GM23338 (cell line): ENCODE measurements at regions not wholly inside any gene's neighbourhood (a gene's known extent, or its start where the extent isn't known, plus 50 kb on each side); places are given as distances from the start of the nearest gene placed in this dataset.

ENCODE experiments used
- ATAC-seq: fragments of 200-7000 bp; cut with Tn5 transposase; 3 replicates; pipeline ENCODE4 v1.9.1; 2020
- DNase-seq: peaks from one replicate; pipeline ENCODE4 v3.0.0-alpha.2; 2015; ENCODE audit warnings: low spot score
- H2AFZ ChIP-seq: fragments of 200-600 bp; sonication (generic); 2 replicates; pipeline ENCODE4 v1.8.0; 2016; ENCODE audit warnings: antibody characterized with exemption, mild to moderate bottlenecking, moderate library complexity
- H3F3A ChIP-seq: fragments of 200-600 bp; sonication (generic); replicated peaks from 2 replicates; pipeline ENCODE4 v1.8.0; 2017; ENCODE audit warnings: antibody characterized with exemption, mixed run types, low read depth
- H3K27ac ChIP-seq: fragments of 200-600 bp; sonication (generic); 2 replicates; pipeline ENCODE4 v1.6.1; 2016; ENCODE audit warnings: low read depth
- H3K27me3 ChIP-seq: fragments of 200-600 bp; sonication (generic); 2 replicates; pipeline ENCODE4 v1.8.0; 2016; ENCODE audit warnings: mild to moderate bottlenecking, mixed run types, moderate library complexity; ENCODE audit not compliant: insufficient read depth
- H3K36me3 ChIP-seq: fragments of 200-600 bp; sonication (generic); 2 replicates; pipeline ENCODE4 v1.8.0; 2016; ENCODE audit warnings: mild to moderate bottlenecking; ENCODE audit not compliant: insufficient read depth
- H3K4me1 ChIP-seq: fragments of 200-600 bp; sonication (generic); 2 replicates; pipeline ENCODE4 v1.8.0; 2016; ENCODE audit warnings: mild to moderate bottlenecking, moderate library complexity; ENCODE audit not compliant: insufficient read depth
- H3K4me2 ChIP-seq: fragments of 200-600 bp; sonication (generic); 2 replicates; pipeline ENCODE4 v1.7.1; 2017; ENCODE audit warnings: mixed run types
- H3K4me3 ChIP-seq: fragments of 200-600 bp; sonication (generic); 2 replicates; pipeline ENCODE4 v1.6.1; 2016; ENCODE audit warnings: mixed run types
- H3K79me2 ChIP-seq: fragments of 200-600 bp; sonication (generic); replicated peaks from 2 replicates; pipeline ENCODE4 v1.8.0; 2017; ENCODE audit warnings: mild to moderate bottlenecking; ENCODE audit not compliant: insufficient read depth
- H3K9me2 ChIP-seq: fragments of 200-600 bp; sonication (generic); 2 replicates; pipeline ENCODE4 v1.8.0; 2017; ENCODE audit not compliant: insufficient read depth
- H4K20me1 ChIP-seq: fragments of 200-600 bp; sonication (generic); replicated peaks from 2 replicates; pipeline ENCODE4 v1.8.0; 2017; ENCODE audit warnings: mild to moderate bottlenecking; ENCODE audit not compliant: insufficient read depth
- H3K27ac Mint-ChIP-seq: 2 replicates; pipeline ENCODE4 v1.8.0; 2020; ENCODE audit warnings: inconsistent platforms, mild to moderate bottlenecking, moderate library complexity, mixed read lengths
- H3K27me3 Mint-ChIP-seq: 3 replicates; pipeline ENCODE4 v1.8.0; 2022; ENCODE audit warnings: low read depth, mild to moderate bottlenecking, moderate library complexity, mixed read lengths, inconsistent platforms; ENCODE audit not compliant: insufficient read depth, poor library complexity
- H3K36me3 Mint-ChIP-seq: 3 replicates; pipeline ENCODE4 v1.8.0; 2021; ENCODE audit warnings: low read depth, mild to moderate bottlenecking, inconsistent platforms, moderate library complexity, mixed read lengths
- H3K4me1 Mint-ChIP-seq: 3 replicates; pipeline ENCODE4 v1.8.0; 2020; ENCODE audit warnings: mild to moderate bottlenecking, inconsistent platforms, mixed read lengths
- H3K4me3 Mint-ChIP-seq: 3 replicates; pipeline ENCODE4 v1.8.0; 2021; ENCODE audit warnings: moderate library complexity, mild to moderate bottlenecking, inconsistent platforms, mixed read lengths
- H3K9me3 Mint-ChIP-seq: 3 replicates; pipeline ENCODE4 v1.8.0; 2020; ENCODE audit warnings: moderate library complexity, mild to moderate bottlenecking, inconsistent platforms, mixed read lengths
- CREB1 ChIP-seq: fragments of 250-450 bp; sonication (Bioruptor Pico); IDR thresholded peaks from 2 replicates; pipeline ENCODE4 v1.5.0; 2020; ENCODE audit warnings: low read depth, mild to moderate bottlenecking, moderate library complexity
- EZH2 ChIP-seq: fragments of 200-600 bp; sonication (generic); IDR thresholded peaks from one replicate; pipeline ENCODE4 v1.8.0; 2017; ENCODE audit warnings: antibody characterized with exemption, mild to moderate bottlenecking, low read depth; ENCODE audit not compliant: unreplicated experiment
- EZH2phosphoT487 ChIP-seq: fragments of 200-600 bp; sonication (generic); IDR thresholded peaks from one replicate; pipeline ENCODE4 v1.8.1; 2018; ENCODE audit warnings: antibody characterized with exemption; ENCODE audit not compliant: unreplicated experiment
- JUNB ChIP-seq: IDR thresholded peaks from one replicate; pipeline ENCODE4 v1.6.1; 2016; ENCODE audit warnings: antibody characterized with exemption; ENCODE audit not compliant: unreplicated experiment
- STAT1 ChIP-seq: IDR thresholded peaks from one replicate; pipeline ENCODE4 v1.6.1; 2016; ENCODE audit warnings: antibody characterized with exemption; ENCODE audit not compliant: unreplicated experiment
- ZNF114 ChIP-seq: fragments of 250-450 bp; sonication (Bioruptor Pico); IDR thresholded peaks from 2 replicates; pipeline ENCODE4 v1.5.0; 2020; ENCODE audit warnings: mild to moderate bottlenecking, moderate library complexity
- TF ChIP-seq, protein P1 (sequence below): IDR thresholded peaks from 2 replicates; pipeline ENCODE4 v1.6.1; 2016; ENCODE audit warnings: antibody characterized with exemption
- TF ChIP-seq, protein P2 (sequence below): IDR thresholded peaks from one replicate; pipeline ENCODE4 v1.6.1; 2018; ENCODE audit warnings: antibody characterized with exemption; ENCODE audit not compliant: unreplicated experiment
- TF ChIP-seq, protein P3 (sequence below): fragments of 250-450 bp; sonication (Bioruptor Pico); IDR thresholded peaks from 2 replicates; pipeline ENCODE4 v1.5.0; 2020; ENCODE audit warnings: mild to moderate bottlenecking, moderate library complexity

DNA sequence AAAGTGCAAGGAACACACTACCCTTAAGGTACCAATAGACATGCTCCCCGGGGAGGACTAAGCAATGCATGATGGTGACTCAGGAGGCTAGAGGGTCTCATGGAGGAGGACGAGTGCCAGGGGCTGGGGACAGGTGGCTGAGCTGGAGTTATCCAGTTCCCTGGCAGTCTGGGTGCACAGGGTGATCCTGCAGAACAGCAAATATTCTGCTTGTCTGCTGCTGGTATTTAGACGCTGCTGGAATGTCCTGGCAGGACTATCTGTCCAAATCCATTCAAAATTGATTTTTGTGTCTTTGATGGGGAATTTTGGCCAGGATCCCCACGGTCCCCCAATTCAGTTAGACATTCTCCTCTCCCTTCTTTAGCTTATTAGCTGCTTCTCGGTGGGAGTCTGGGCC is 138.7 kb downstream of the C12orf75 start:
- peaks cover 7% of the 10 kb centered on the region; the same call in 1 of the 2 replicates for H3K9me2 ChIP-seq
- H3K27ac ChIP-seq: no peak overlapping the region
- H3K27me3 ChIP-seq: no peaks in the 10 kb centered on the region
- H3K27ac Mint-ChIP-seq: no peak overlapping the region
- peak overlapping the region; percentile 38; the same call in 1 of the 2 replicates for H2AFZ ChIP-seq
- no peaks in the 10 kb centered on the region for H3K79me2 ChIP-seq
- TF ChIP-seq, protein P1, sequence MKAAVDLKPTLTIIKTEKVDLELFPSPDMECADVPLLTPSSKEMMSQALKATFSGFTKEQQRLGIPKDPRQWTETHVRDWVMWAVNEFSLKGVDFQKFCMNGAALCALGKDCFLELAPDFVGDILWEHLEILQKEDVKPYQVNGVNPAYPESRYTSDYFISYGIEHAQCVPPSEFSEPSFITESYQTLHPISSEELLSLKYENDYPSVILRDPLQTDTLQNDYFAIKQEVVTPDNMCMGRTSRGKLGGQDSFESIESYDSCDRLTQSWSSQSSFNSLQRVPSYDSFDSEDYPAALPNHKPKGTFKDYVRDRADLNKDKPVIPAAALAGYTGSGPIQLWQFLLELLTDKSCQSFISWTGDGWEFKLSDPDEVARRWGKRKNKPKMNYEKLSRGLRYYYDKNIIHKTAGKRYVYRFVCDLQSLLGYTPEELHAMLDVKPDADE: no peak
- TF ChIP-seq EZH2 (no peak), JUNB (no peak)
- DNase-seq (no peak), ATAC-seq (no peak)
- no peak overlapping the region for H3K4me2 ChIP-seq
- no peaks in the 10 kb centered on the region for H3K36me3 ChIP-seq
- no peak overlapping the region for H3K4me3 Mint-ChIP-seq
- peaks cover 11% of the 10 kb centered on the region for H3K4me1 Mint-ChIP-seq
- H3K9me3 Mint-ChIP-seq: no peaks in the 10 kb centered on the region
- no peaks in the 10 kb centered on the region for H3K36me3 Mint-ChIP-seq
- no peaks in the 10 kb centered on the region for H3K27me3 Mint-ChIP-seq
- H3K4me3 ChIP-seq: no peak overlapping the region
- H4K20me1 ChIP-seq: no peaks in the 10 kb centered on the region
- H3F3A ChIP-seq: no peaks in the 10 kb centered on the region
- no peaks in the 10 kb centered on the region; the same call in 1 of the 2 replicates for H3K4me1 ChIP-seq

DNA sequence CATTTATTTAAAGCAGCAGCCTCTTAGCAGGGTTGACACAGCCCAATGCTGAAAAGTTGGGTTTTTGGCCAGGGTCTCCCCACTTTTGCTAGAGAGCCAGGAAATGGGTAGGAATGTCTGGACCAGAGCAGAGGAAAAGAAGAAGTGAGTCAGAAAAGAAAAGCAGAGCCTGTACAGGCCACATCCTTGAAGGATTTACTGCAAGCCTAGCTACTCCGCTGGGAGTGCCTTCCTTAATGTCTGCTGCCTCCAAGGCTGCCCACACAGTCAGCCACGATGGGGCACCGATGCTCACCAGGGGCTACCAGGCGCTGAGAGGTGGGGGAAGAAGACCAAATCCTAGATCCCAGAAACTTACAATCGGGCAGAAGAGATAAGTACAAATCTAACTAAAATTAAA is 139.2 kb downstream of the C12orf75 start:
- no peak for DNase-seq
- no peaks in the 10 kb centered on the region for H3K9me3 Mint-ChIP-seq
- TF ChIP-seq STAT1 (no peak), EZH2phosphoT487 (no peak), ZNF114 (CRISPR knock-in tag) (no peak), EZH2 (no peak), JUNB (no peak), CREB1 (CRISPR knock-in tag) (no peak)
- TF ChIP-seq, protein P2, sequence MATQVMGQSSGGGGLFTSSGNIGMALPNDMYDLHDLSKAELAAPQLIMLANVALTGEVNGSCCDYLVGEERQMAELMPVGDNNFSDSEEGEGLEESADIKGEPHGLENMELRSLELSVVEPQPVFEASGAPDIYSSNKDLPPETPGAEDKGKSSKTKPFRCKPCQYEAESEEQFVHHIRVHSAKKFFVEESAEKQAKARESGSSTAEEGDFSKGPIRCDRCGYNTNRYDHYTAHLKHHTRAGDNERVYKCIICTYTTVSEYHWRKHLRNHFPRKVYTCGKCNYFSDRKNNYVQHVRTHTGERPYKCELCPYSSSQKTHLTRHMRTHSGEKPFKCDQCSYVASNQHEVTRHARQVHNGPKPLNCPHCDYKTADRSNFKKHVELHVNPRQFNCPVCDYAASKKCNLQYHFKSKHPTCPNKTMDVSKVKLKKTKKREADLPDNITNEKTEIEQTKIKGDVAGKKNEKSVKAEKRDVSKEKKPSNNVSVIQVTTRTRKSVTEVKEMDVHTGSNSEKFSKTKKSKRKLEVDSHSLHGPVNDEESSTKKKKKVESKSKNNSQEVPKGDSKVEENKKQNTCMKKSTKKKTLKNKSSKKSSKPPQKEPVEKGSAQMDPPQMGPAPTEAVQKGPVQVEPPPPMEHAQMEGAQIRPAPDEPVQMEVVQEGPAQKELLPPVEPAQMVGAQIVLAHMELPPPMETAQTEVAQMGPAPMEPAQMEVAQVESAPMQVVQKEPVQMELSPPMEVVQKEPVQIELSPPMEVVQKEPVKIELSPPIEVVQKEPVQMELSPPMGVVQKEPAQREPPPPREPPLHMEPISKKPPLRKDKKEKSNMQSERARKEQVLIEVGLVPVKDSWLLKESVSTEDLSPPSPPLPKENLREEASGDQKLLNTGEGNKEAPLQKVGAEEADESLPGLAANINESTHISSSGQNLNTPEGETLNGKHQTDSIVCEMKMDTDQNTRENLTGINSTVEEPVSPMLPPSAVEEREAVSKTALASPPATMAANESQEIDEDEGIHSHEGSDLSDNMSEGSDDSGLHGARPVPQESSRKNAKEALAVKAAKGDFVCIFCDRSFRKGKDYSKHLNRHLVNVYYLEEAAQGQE: no peak
- TF ChIP-seq, protein P1: no peak
- TF ChIP-seq, protein P3, sequence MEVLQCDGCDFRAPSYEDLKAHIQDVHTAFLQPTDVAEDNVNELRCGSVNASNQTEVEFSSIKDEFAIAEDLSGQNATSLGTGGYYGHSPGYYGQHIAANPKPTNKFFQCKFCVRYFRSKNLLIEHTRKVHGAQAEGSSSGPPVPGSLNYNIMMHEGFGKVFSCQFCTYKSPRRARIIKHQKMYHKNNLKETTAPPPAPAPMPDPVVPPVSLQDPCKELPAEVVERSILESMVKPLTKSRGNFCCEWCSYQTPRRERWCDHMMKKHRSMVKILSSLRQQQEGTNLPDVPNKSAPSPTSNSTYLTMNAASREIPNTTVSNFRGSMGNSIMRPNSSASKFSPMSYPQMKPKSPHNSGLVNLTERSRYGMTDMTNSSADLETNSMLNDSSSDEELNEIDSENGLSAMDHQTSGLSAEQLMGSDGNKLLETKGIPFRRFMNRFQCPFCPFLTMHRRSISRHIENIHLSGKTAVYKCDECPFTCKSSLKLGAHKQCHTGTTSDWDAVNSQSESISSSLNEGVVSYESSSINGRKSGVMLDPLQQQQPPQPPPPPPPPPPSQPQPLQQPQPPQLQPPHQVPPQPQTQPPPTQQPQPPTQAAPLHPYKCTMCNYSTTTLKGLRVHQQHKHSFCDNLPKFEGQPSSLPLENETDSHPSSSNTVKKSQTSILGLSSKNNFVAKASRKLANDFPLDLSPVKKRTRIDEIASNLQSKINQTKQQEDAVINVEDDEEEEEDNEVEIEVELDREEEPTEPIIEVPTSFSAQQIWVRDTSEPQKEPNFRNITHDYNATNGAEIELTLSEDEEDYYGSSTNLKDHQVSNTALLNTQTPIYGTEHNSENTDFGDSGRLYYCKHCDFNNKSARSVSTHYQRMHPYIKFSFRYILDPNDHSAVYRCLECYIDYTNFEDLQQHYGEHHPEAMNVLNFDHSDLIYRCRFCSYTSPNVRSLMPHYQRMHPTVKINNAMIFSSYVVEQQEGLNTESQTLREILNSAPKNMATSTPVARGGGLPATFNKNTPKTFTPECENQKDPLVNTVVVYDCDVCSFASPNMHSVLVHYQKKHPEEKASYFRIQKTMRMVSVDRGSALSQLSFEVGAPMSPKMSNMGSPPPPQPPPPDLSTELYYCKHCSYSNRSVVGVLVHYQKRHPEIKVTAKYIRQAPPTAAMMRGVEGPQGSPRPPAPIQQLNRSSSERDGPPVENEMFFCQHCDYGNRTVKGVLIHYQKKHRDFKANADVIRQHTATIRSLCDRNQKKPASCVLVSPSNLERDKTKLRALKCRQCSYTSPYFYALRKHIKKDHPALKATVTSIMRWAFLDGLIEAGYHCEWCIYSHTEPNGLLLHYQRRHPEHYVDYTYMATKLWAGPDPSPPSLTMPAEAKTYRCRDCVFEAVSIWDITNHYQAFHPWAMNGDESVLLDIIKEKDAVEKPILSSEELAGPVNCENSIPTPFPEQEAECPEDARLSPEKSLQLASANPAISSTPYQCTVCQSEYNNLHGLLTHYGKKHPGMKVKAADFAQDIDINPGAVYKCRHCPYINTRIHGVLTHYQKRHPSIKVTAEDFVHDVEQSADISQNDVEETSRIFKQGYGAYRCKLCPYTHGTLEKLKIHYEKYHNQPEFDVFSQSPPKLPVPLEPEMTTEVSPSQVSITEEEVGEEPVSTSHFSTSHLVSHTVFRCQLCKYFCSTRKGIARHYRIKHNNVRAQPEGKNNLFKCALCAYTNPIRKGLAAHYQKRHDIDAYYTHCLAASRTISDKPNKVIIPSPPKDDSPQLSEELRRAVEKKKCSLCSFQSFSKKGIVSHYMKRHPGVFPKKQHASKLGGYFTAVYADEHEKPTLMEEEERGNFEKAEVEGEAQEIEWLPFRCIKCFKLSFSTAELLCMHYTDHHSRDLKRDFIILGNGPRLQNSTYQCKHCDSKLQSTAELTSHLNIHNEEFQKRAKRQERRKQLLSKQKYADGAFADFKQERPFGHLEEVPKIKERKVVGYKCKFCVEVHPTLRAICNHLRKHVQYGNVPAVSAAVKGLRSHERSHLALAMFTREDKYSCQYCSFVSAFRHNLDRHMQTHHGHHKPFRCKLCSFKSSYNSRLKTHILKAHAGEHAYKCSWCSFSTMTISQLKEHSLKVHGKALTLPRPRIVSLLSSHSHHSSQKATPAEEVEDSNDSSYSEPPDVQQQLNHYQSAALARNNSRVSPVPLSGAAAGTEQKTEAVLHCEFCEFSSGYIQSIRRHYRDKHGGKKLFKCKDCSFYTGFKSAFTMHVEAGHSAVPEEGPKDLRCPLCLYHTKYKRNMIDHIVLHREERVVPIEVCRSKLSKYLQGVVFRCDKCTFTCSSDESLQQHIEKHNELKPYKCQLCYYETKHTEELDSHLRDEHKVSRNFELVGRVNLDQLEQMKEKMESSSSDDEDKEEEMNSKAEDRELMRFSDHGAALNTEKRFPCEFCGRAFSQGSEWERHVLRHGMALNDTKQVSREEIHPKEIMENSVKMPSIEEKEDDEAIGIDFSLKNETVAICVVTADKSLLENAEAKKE (CRISPR knock-in tag): no peak

More for the DNA sequence above, 139.2 kb downstream of the C12orf75 start:
- Histone ChIP-seq H3K27me3 (no peaks in the 10 kb centered on the region), H3F3A (no peaks in the 10 kb centered on the region), H3K4me1 (no peaks in the 10 kb centered on the region; the same call in 1 of the 2 replicates), H4K20me1 (no peaks in the 10 kb centered on the region), H2AFZ (peak overlapping the region; percentile 38; the same call in 1 of the 2 replicates), H3K4me3 (no peak overlapping the region), H3K9me2 (peaks cover 7% of the 10 kb centered on the region; the same call in 1 of the 2 replicates), H3K79me2 (no peaks in the 10 kb centered on the region), H3K4me2 (no peak overlapping the region), H3K36me3 (no peaks in the 10 kb centered on the region), H3K27ac (no peak overlapping the region)
- Mint-ChIP-seq H3K36me3 (no peaks in the 10 kb centered on the region), H3K4me1 (peaks cover 11% of the 10 kb centered on the region), H3K4me3 (no peak overlapping the region), H3K27ac (no peak overlapping the region), H3K27me3 (no peaks in the 10 kb centered on the region)
- ATAC-seq: no peak
